ENCODE measurements at regions not wholly inside any gene's neighbourhood (a gene's known extent, or its start where the extent isn't known, plus 50 kb on each side); places are given as distances from the start of the nearest gene placed in this dataset.

GRCh38 chr10:106500925-106501525, 663.5 kb downstream of the SORCS1 start:
- no peaks in the 10 kb centered on the region for H3K9me3 ChIP-seq
- Mint-ChIP-seq H3K27ac (ENCODE audit: unreplicated experiment) (no peak overlapping the region), H3K36me3 (ENCODE audit: insufficient read depth, unreplicated experiment) (no peaks in the 10 kb centered on the region)

GRCh38 chr10:106500041-106500924, 664.2 kb downstream of the SORCS1 start:
- no peak for DNase-seq
- H3K27me3 Mint-ChIP-seq (ENCODE audit: insufficient read depth, unreplicated experiment), result no peaks in the 10 kb centered on the region
- POLR2A ChIA-PET, result no interaction called here
- no peak overlapping the region for H3K27ac Mint-ChIP-seq (ENCODE audit: unreplicated experiment)
- H3K27me3 ChIP-seq (replicated peaks; ENCODE audit: control insufficient read depth, insufficient read depth, low read length), result no peaks in the 10 kb centered on the region
- TF ChIP-seq CTCF (IDR thresholded peaks at IDR 0.05; ENCODE audit: insufficient read depth in 1 of 2, low read depth in 1 of 2, low read length in 1 of 2, severe bottlenecking in 1 of 2, unreplicated experiment in 1 of 2), result no peak
- no peak overlapping the region for H3K4me3 ChIP-seq (ENCODE audit: low read depth, low read length)
- H3K4me1 ChIP-seq, result no peaks in the 10 kb centered on the region
- no peaks in the 10 kb centered on the region for H3K9me3 ChIP-seq
- CTCF ChIA-PET, result no interaction called here
- H3K9me3 Mint-ChIP-seq (ENCODE audit: unreplicated experiment), result no peaks in the 10 kb centered on the region
- H3K4me1 Mint-ChIP-seq (ENCODE audit: low read depth, unreplicated experiment), result no peaks in the 10 kb centered on the region
- intact Hi-C loops (cut with micrococcal nuclease; ENCODE audit: unreplicated experiment), result no loop called here
- BruUV-seq (replicated peaks), result no TSS peak
- no peak overlapping the region for H3K4me3 Mint-ChIP-seq (ENCODE audit: unreplicated experiment)
- no peaks in the 10 kb centered on the region for H3K36me3 Mint-ChIP-seq (ENCODE audit: insufficient read depth, unreplicated experiment)
- H3K36me3 ChIP-seq (ENCODE audit: control insufficient read depth, insufficient read depth, low read length), result no peaks in the 10 kb centered on the region

More at GRCh38 chr10:106500925-106501525, 663.5 kb downstream of the SORCS1 start:
- no peak overlapping the region for H3K4me3 ChIP-seq (ENCODE audit: low read depth, low read length)
- no peaks in the 10 kb centered on the region for H3K27me3 ChIP-seq (replicated peaks; ENCODE audit: control insufficient read depth, insufficient read depth, low read length)
- ChIA-PET CTCF (no interaction called here), POLR2A (no interaction called here)
- intact Hi-C loops (cut with micrococcal nuclease; ENCODE audit: unreplicated experiment), result no loop called here
- no peaks in the 10 kb centered on the region for H3K36me3 ChIP-seq (ENCODE audit: control insufficient read depth, insufficient read depth, low read length)
- no peak for DNase-seq
- Mint-ChIP-seq H3K4me1 (ENCODE audit: low read depth, unreplicated experiment) (no peaks in the 10 kb centered on the region), H3K27me3 (ENCODE audit: insufficient read depth, unreplicated experiment) (no peaks in the 10 kb centered on the region), H3K4me3 (ENCODE audit: unreplicated experiment) (no peak overlapping the region), H3K9me3 (ENCODE audit: unreplicated experiment) (no peaks in the 10 kb centered on the region)
- no peaks in the 10 kb centered on the region for H3K4me1 ChIP-seq
- no peak for TF ChIP-seq CTCF (IDR thresholded peaks at IDR 0.05; ENCODE audit: insufficient read depth in 1 of 2, low read depth in 1 of 2, low read length in 1 of 2, severe bottlenecking in 1 of 2, unreplicated experiment in 1 of 2)
- no TSS peak for BruUV-seq (replicated peaks)

GRCh38 chr10:106499448-106499847, 665.1 kb downstream of the SORCS1 start:
- no peak overlapping the region for H3K4me3 Mint-ChIP-seq (ENCODE audit: unreplicated experiment)
- no peak overlapping the region for H3K27ac Mint-ChIP-seq (ENCODE audit: unreplicated experiment)
- Histone ChIP-seq H3K36me3 (ENCODE audit: control insufficient read depth, insufficient read depth, low read length) (no peaks in the 10 kb centered on the region), H3K4me1 (no peaks in the 10 kb centered on the region), H3K27me3 (replicated peaks; ENCODE audit: control insufficient read depth, insufficient read depth, low read length) (no peaks in the 10 kb centered on the region), H3K4me3 (ENCODE audit: low read depth, low read length) (no peak overlapping the region), H3K9me3 (no peaks in the 10 kb centered on the region)
- H3K4me1 Mint-ChIP-seq (ENCODE audit: low read depth, unreplicated experiment), result no peaks in the 10 kb centered on the region
- no TSS peak for BruUV-seq (replicated peaks)
- intact Hi-C loops (cut with micrococcal nuclease; ENCODE audit: unreplicated experiment), result no loop called here
- no peak for TF ChIP-seq CTCF (IDR thresholded peaks at IDR 0.05; ENCODE audit: insufficient read depth in 1 of 2, low read depth in 1 of 2, low read length in 1 of 2, severe bottlenecking in 1 of 2, unreplicated experiment in 1 of 2)
- DNase-seq, result no peak
- no peaks in the 10 kb centered on the region for H3K27me3 Mint-ChIP-seq (ENCODE audit: insufficient read depth, unreplicated experiment)
- no peaks in the 10 kb centered on the region for H3K9me3 Mint-ChIP-seq (ENCODE audit: unreplicated experiment)
- no peaks in the 10 kb centered on the region for H3K36me3 Mint-ChIP-seq (ENCODE audit: insufficient read depth, unreplicated experiment)
- CTCF ChIA-PET, result no interaction called here
- POLR2A ChIA-PET, result no interaction called here

Data from Caco-2 (cell line).